H1 (cell line): ENCODE measurements at regions not wholly inside any gene's neighbourhood (a gene's known extent, or its start where the extent isn't known, plus 50 kb on each side); places are given as distances from the start of the nearest gene placed in this dataset.

Source experiments
- TF ChIP-seq, protein P1 (sequence below): IDR thresholded peaks from 2 replicates; pipeline ENCODE4 v1.6.1; 2012; ENCODE audit warnings: inconsistent platforms

DNA sequence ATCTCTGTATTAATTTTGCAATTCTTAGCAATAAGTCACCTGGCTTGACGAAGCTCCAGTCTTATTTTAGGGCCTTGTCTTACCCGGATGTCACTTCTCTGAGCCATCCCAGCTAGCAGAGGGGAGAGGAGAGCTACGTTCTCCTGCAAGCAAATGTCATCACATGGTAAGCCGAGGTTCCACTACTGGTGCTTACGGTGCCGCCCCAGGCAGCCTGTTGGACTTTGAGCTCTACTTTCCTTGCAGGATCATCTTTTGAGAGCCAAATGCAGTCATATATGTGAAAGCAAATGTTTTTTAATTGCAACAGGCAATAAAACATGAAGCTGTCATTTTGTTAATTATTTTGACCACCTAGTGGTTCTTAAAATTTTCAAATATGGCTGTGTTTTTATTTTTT lies 140.9 kb downstream of the FAM43A start (continued):
- TF ChIP-seq, protein P1, sequence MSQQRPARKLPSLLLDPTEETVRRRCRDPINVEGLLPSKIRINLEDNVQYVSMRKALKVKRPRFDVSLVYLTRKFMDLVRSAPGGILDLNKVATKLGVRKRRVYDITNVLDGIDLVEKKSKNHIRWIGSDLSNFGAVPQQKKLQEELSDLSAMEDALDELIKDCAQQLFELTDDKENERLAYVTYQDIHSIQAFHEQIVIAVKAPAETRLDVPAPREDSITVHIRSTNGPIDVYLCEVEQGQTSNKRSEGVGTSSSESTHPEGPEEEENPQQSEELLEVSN = no peak
